SK-MEL-5 (cell line): ENCODE measurements at regions not wholly inside any gene's neighbourhood (a gene's known extent, or its start where the extent isn't known, plus 50 kb on each side); places are given as distances from the start of the nearest gene placed in this dataset.
A peak's percentile ranks its signal among the peaks of the same experiment; 100 is the strongest.
"Not testable (repeated sequence)": the region's sequence is repeated elsewhere in the genome, so short reads cannot be mapped to it uniquely, and the experiment has no call there.

Experiments used
- DNase-seq: peaks from one replicate; pipeline ENCODE4 v3.0.0-alpha.2; 2016; ENCODE audit warnings: low read depth, low spot score
- in situ Hi-C: cut with HindIII; loops from 2 replicates; pipeline ENCODE4 v1.10.0; 2016; ENCODE audit warnings: low sequenced_read_pairs, high pct_unique_total_duplicates, low pct_unique_long_range_greater_than_20kb

GRCh38 chr16:27600381-27600780, 50.4 kb downstream of the KATNIP start:
- no peak for DNase-seq
- in situ Hi-C loops: no loop called here

- no peak for DNase-seq
- in situ Hi-C loops: no loop called here
Observed at GRCh38 chr16:27602103-27602502, 52.2 kb downstream of the KATNIP start.

GRCh38 chr16:27605500-27606106, 55.7 kb downstream of the KATNIP start:
- in situ Hi-C loops: not testable (repeated sequence)
- peak; percentile 76 for DNase-seq

- no peak for DNase-seq
- in situ Hi-C loops: no loop called here
Observed at GRCh38 chr16:27611340-27611739, 61.4 kb downstream of the KATNIP start.

- no peak for DNase-seq
- in situ Hi-C loops: no loop called here
Observed at GRCh38 chr16:27613238-27613791, 63.4 kb downstream of the KATNIP start.

GRCh38 chr16:27617665-27618064, 67.7 kb downstream of the KATNIP start:
- no peak for DNase-seq
- in situ Hi-C loops: no loop called here

GRCh38 chr16:27618165-27618564, 68.2 kb downstream of the KATNIP start:
- in situ Hi-C loops: no loop called here

GRCh38 chr16:27618606-27619327, 68.8 kb downstream of the KATNIP start:
- in situ Hi-C loops: no loop called here
- DNase-seq: no peak

More at GRCh38 chr16:27618165-27618564, 68.2 kb downstream of the KATNIP start:
- DNase-seq: no peak

GRCh38 chr16:27620541-27620940, 70.6 kb downstream of the KATNIP start:
- DNase-seq: no peak
- in situ Hi-C loops: no loop called here

- DNase-seq: no peak
- in situ Hi-C loops: no loop called here
Observed at GRCh38 chr16:27624154-27625049, 74.5 kb downstream of the KATNIP start.

GRCh38 chr16:27625050-27625697, 75.2 kb downstream of the KATNIP start:
- in situ Hi-C loops: no loop called here
- no peak for DNase-seq

GRCh38 chr16:27627136-27627535, 77.2 kb downstream of the KATNIP start:
- no peak for DNase-seq
- in situ Hi-C loops: no loop called here

- DNase-seq: no peak
- in situ Hi-C loops: no loop called here
Observed at GRCh38 chr16:27628241-27628942, 78.4 kb downstream of the KATNIP start.

- in situ Hi-C loops, DNase-seq: not testable (repeated sequence)
Observed at GRCh38 chr16:27628943-27629462, 79.1 kb downstream of the KATNIP start.

- in situ Hi-C loops: no loop called here
- no peak for DNase-seq
Observed at GRCh38 chr16:27632216-27632615, 82.3 kb downstream of the KATNIP start.

GRCh38 chr16:27633221-27633620, 83.3 kb downstream of the KATNIP start:
- in situ Hi-C loops: no loop called here

GRCh38 chr16:27633721-27634120, 83.8 kb downstream of the KATNIP start:
- in situ Hi-C loops: no loop called here
- DNase-seq: no peak

More at GRCh38 chr16:27633221-27633620, 83.3 kb downstream of the KATNIP start:
- DNase-seq: no peak
